H9 (cell line): ENCODE measurements at regions not wholly inside any gene's neighbourhood (a gene's known extent, or its start where the extent isn't known, plus 50 kb on each side); places are given as distances from the start of the nearest gene placed in this dataset.

Experiments
- DNase-seq: peaks from one replicate; pipeline ENCODE4 v3.0.0-alpha.2; 2017
- H2AFZ ChIP-seq: one replicate; pipeline ENCODE4 v1.6.1; 2013; ENCODE audit warnings: mild to moderate bottlenecking, low read length, control low read depth, moderate library complexity
- H2AK5ac ChIP-seq: 2 replicates; pipeline ENCODE4 v1.6.1; 2013; ENCODE audit warnings: low read length, control low read depth, mixed read lengths; ENCODE audit not compliant: insufficient read length
- H2BK120ac ChIP-seq: one replicate; pipeline ENCODE4 v1.6.1; 2013; ENCODE audit warnings: low read depth, mild to moderate bottlenecking, low read length, control low read depth, inconsistent platforms; ENCODE audit not compliant: poor library complexity, severe bottlenecking
- H2BK12ac ChIP-seq: 2 replicates; pipeline ENCODE4 v1.6.1; 2013; ENCODE audit warnings: low read length, control low read depth, mixed read lengths, low read depth; ENCODE audit not compliant: insufficient read length
- H2BK15ac ChIP-seq: 2 replicates; pipeline ENCODE4 v1.6.1; 2013; ENCODE audit warnings: low read depth, low read length, control low read depth
- H2BK20ac ChIP-seq: one replicate; pipeline ENCODE4 v1.6.1; 2013; ENCODE audit warnings: low read depth, mild to moderate bottlenecking, low read length, control low read depth, inconsistent platforms; ENCODE audit not compliant: poor library complexity, severe bottlenecking
- H2BK5ac ChIP-seq: 2 replicates; pipeline ENCODE4 v1.6.1; 2013; ENCODE audit warnings: low read length, control low read depth, mixed read lengths; ENCODE audit not compliant: insufficient read length
- H3K14ac ChIP-seq: 2 replicates; pipeline ENCODE4 v1.6.1; 2013; ENCODE audit warnings: low read length, control low read depth; ENCODE audit not compliant: insufficient read depth
- H3K18ac ChIP-seq: 2 replicates; pipeline ENCODE4 v1.6.1; 2013; ENCODE audit warnings: low read depth, mild to moderate bottlenecking, mixed read lengths, low read length, control low read depth; ENCODE audit not compliant: insufficient read length
- H3K23ac ChIP-seq: 2 replicates; pipeline ENCODE4 v1.6.1; 2013; ENCODE audit warnings: low read length, control low read depth, mixed read lengths, low read depth; ENCODE audit not compliant: insufficient read length
- H3K23me2 ChIP-seq: 2 replicates; pipeline ENCODE4 v1.6.1; 2013; ENCODE audit warnings: low read depth, mild to moderate bottlenecking, mixed read lengths, low read length, control low read depth; ENCODE audit not compliant: insufficient read length, poor library complexity, severe bottlenecking
- H3K27ac ChIP-seq: 2 replicates; pipeline ENCODE4 v1.5.1; 2013; ENCODE audit warnings: low read length, control low read depth, mixed read lengths, low read depth; ENCODE audit not compliant: insufficient read length
- H3K27me3 ChIP-seq: 2 replicates; pipeline ENCODE4 v1.6.1; 2013; ENCODE audit warnings: low read length, control low read depth, inconsistent platforms; ENCODE audit not compliant: insufficient read depth
- H3K4ac ChIP-seq: 2 replicates; pipeline ENCODE4 v1.6.1; 2013; ENCODE audit warnings: low read depth, mild to moderate bottlenecking, control low read depth, inconsistent platforms, low read length, moderate library complexity
- H3K4me1 ChIP-seq: 2 replicates; pipeline ENCODE4 v1.6.1; 2013; ENCODE audit warnings: low read length, control low read depth, inconsistent platforms; ENCODE audit not compliant: insufficient read depth
- H3K4me2 ChIP-seq: 2 replicates; pipeline ENCODE4 v1.6.1; 2013; ENCODE audit warnings: low read length, control low read depth, mixed read lengths; ENCODE audit not compliant: insufficient read length, insufficient read depth
- H3K56ac ChIP-seq: 2 replicates; pipeline ENCODE4 v1.6.1; 2013; ENCODE audit warnings: low read depth, mild to moderate bottlenecking, mixed read lengths, low read length, control low read depth; ENCODE audit not compliant: insufficient read length
- H3K79me1 ChIP-seq: 2 replicates; pipeline ENCODE4 v1.6.1; 2013; ENCODE audit warnings: low read depth, mild to moderate bottlenecking, moderate library complexity, low read length, control low read depth, inconsistent platforms; ENCODE audit not compliant: insufficient read depth, poor library complexity, severe bottlenecking
- H3K79me2 ChIP-seq: 2 replicates; pipeline ENCODE4 v1.6.1; 2013; ENCODE audit warnings: low read length, control low read depth, inconsistent platforms; ENCODE audit not compliant: insufficient read depth
- H3K9ac ChIP-seq: 2 replicates; pipeline ENCODE4 v1.6.1; 2013; ENCODE audit warnings: low read length, control low read depth, mixed read lengths; ENCODE audit not compliant: insufficient read length; ENCODE audit errors: extremely low read depth
- H3K9me3 ChIP-seq: one replicate; pipeline ENCODE4 v1.6.1; 2013; ENCODE audit warnings: low read depth, low read length, inconsistent platforms; ENCODE audit not compliant: control insufficient read depth
- H3T11ph ChIP-seq: one replicate; pipeline ENCODE4 v1.6.1; 2013; ENCODE audit warnings: mild to moderate bottlenecking, low read length, control low read depth, inconsistent platforms
- H4K20me1 ChIP-seq: one replicate; pipeline ENCODE4 v1.6.1; 2013; ENCODE audit not compliant: control insufficient read depth, insufficient read length, insufficient read depth
- H4K5ac ChIP-seq: 2 replicates; pipeline ENCODE4 v1.6.1; 2013; ENCODE audit warnings: low read depth, mild to moderate bottlenecking, mixed read lengths, low read length, control low read depth; ENCODE audit not compliant: insufficient read length
- H4K8ac ChIP-seq: replicated peaks from 2 replicates; pipeline ENCODE4 v1.6.1; 2013; ENCODE audit warnings: low read length, control low read depth, mixed read lengths, low read depth; ENCODE audit not compliant: insufficient read length
- H4K91ac ChIP-seq: 2 replicates; pipeline ENCODE4 v1.6.1; 2013; ENCODE audit warnings: low read depth, mild to moderate bottlenecking, moderate library complexity, mixed read lengths, low read length, control low read depth; ENCODE audit not compliant: insufficient read length
- H3K27ac Mint-ChIP-seq, 3 experiments: 2 replicates in 2 of 3; 3 replicates in 1 of 3; pipeline ENCODE4 v1.8.0; 2020 to 2021; ENCODE audit warnings: mixed read lengths in 3 of 3, mild to moderate bottlenecking in 1 of 3, moderate library complexity in 1 of 3
- H3K27me3 Mint-ChIP-seq: 2 replicates; pipeline ENCODE4 v1.8.0; 2021; ENCODE audit warnings: low read depth, mild to moderate bottlenecking, moderate library complexity, mixed read lengths
- H3K36me3 Mint-ChIP-seq, 3 experiments: 2 replicates in 2 of 3; 3 replicates in 1 of 3; pipeline ENCODE4 v1.8.0; 2020 to 2021; ENCODE audit warnings: low read depth in 3 of 3, mixed read lengths in 3 of 3; ENCODE audit not compliant: insufficient read depth in 1 of 3
- H3K4me1 Mint-ChIP-seq, 2 experiments: 2 replicates each; pipeline ENCODE4 v1.8.0; 2020; ENCODE audit warnings: mixed read lengths in 2 of 2
- H3K4me3 Mint-ChIP-seq, 2 experiments: 2 replicates in 1 of 2; 3 replicates in 1 of 2; pipeline ENCODE4 v1.8.0; 2020 to 2021; ENCODE audit warnings: mild to moderate bottlenecking in 2 of 2, mixed read lengths in 2 of 2, moderate library complexity in 1 of 2
- H3K9me3 Mint-ChIP-seq, 2 experiments: 2 replicates in 1 of 2; 3 replicates in 1 of 2; pipeline ENCODE4 v1.8.0; 2020; ENCODE audit warnings: mild to moderate bottlenecking in 2 of 2, mixed read lengths in 2 of 2, moderate library complexity in 1 of 2
- CTCF ChIP-seq: fragments of 200-600 bp; sonication (generic); conservative IDR thresholded peaks from 3 replicates; pipeline ENCODE4 v1.8.0; 2021; ENCODE audit warnings: antibody characterized with exemption, mild to moderate bottlenecking
- WGBS: extraction: QIAGEN DNeasy Blood & Tissue Kit; methylation state at CpG from one replicate; pipeline ENCODE4 v1.1.7; 2013; ENCODE audit warnings: missing lambda C conversion rate, low lambda C conversion rate, mixed read lengths; ENCODE audit not compliant: insufficient read length; ENCODE audit errors: extremely low coverage; 5-methylcytosine and 5-hydroxymethylcytosine counted together

- peaks cover 14% of the 10 kb centered on the region for H3K27me3 Mint-ChIP-seq
- Histone ChIP-seq H3K79me1 (no peaks in the 10 kb centered on the region), H2AFZ (no peak overlapping the region), H3K14ac (peak overlapping the region; percentile 32; the same call in 1 of the 2 replicates), H4K91ac (no peak overlapping the region), H2BK120ac (no peak overlapping the region), H3K9me3 (no peaks in the 10 kb centered on the region), H2BK5ac (no peak overlapping the region), H4K20me1 (no peaks in the 10 kb centered on the region), H3K27ac (no peak overlapping the region), H3K23me2 (no peaks in the 10 kb centered on the region), H3K56ac (no peak overlapping the region), H2BK15ac (no peak overlapping the region), H2BK12ac (no peak overlapping the region), H3K18ac (no peak overlapping the region), H3K27me3 (no peaks in the 10 kb centered on the region; the same call in 1 of the 2 replicates), H3T11ph (no peak overlapping the region), H2AK5ac (no peak overlapping the region), H2BK20ac (no peak overlapping the region), H3K79me2 (no peaks in the 10 kb centered on the region), H3K4me2 (no peak overlapping the region), H4K8ac (no peak overlapping the region), H4K5ac (no peak overlapping the region), H3K23ac (no peak overlapping the region), H3K4me1 (peaks cover 12% of the 10 kb centered on the region; the same call in 1 of the 2 replicates), H3K9ac (no peak overlapping the region), H3K4ac (no peak overlapping the region)
- no CpG with 5 or more reads among the region's 20 CpGs for WGBS
- no peaks in the 10 kb centered on the region for H3K36me3 Mint-ChIP-seq
- peaks cover 22 to 43% of the 10 kb centered on the region in 2 experiments for H3K4me1 Mint-ChIP-seq
- peaks cover 0 to 2% of the 10 kb centered on the region in 2 experiments; a peak in 1 of 5 replicates for H3K9me3 Mint-ChIP-seq
- TF ChIP-seq CTCF, result no peak
- no peak for DNase-seq
- no peak overlapping the region for H3K4me3 Mint-ChIP-seq
- H3K27ac Mint-ChIP-seq, result no peak overlapping the region
Observed at GRCh38 chr4:1569461-1570151, 114.5 kb downstream of the FAM53A start.
